ENCODE measurements at regions not wholly inside any gene's neighbourhood (a gene's known extent, or its start where the extent isn't known, plus 50 kb on each side); places are given as distances from the start of the nearest gene placed in this dataset.

GRCh38 chr4:53815281-53815680, 224.0 kb upstream of the LNX1 start (continued):
- TF ChIP-seq MLXIP (CRISPR knock-in tag; IDR thresholded peaks at IDR 0.05; ENCODE audit: borderline replicate concordance) (no peak), MED13 (CRISPR knock-in tag; IDR thresholded peaks at IDR 0.05) (no peak), ZNF746 (CRISPR knock-in tag; IDR thresholded peaks at IDR 0.05) (no peak), ZNF562 (CRISPR knock-in tag; IDR thresholded peaks at IDR 0.05; ENCODE audit: borderline replicate concordance) (no peak), ZNF331 (CRISPR knock-in tag; IDR thresholded peaks at IDR 0.05) (no peak), ZNF615 (CRISPR knock-in tag; IDR thresholded peaks at IDR 0.05; ENCODE audit: borderline replicate concordance) (no peak), MAFK (conservative IDR thresholded peaks at IDR 0.05 in 1 of 2, IDR thresholded peaks at IDR 0.05 in 1 of 2; ENCODE audit: low read length in 2 of 2) (no peak)

GRCh38 chr4:53813998-53814397, 222.7 kb upstream of the LNX1 start:
- no peaks in the 10 kb centered on the region for H3K4me1 ChIP-seq (ENCODE audit: insufficient read depth, low read length)
- no peak for TF ChIP-seq CSRNP1 (CRISPR knock-in tag; IDR thresholded peaks at IDR 0.05)
- TF ChIP-seq THAP11 (CRISPR knock-in tag; IDR thresholded peaks at IDR 0.05), result no peak
- no peak for TF ChIP-seq ZNF644 (CRISPR knock-in tag; IDR thresholded peaks at IDR 0.05; ENCODE audit: low read depth)
- TF ChIP-seq ZNF282 (IDR thresholded peaks at IDR 0.05; ENCODE audit: partially characterized antibody), result no peak
- TF ChIP-seq HCFC1 (IDR thresholded peaks at IDR 0.05; ENCODE audit: low read depth, low read length), result no peak
- no peak for TF ChIP-seq IKZF4 (CRISPR knock-in tag; IDR thresholded peaks at IDR 0.05; ENCODE audit: borderline replicate concordance, low read depth, not compliant biosample characterization)
- no peak for TF ChIP-seq PAF1 (CRISPR knock-in tag; IDR thresholded peaks at IDR 0.05)
- ATAC-seq, result no peak
- POLR2A ChIA-PET, result no interaction called here
- no peak overlapping the region for H3K27ac ChIP-seq (ENCODE audit: extremely low read length, insufficient read depth, low read length)
- no peak overlapping the region for H3K4me2 ChIP-seq (ENCODE audit: low read depth, low read length)
- H3K27me3 ChIP-seq (ENCODE audit: control insufficient read depth in 1 of 2, insufficient read depth in 2 of 2, low read length in 2 of 2), result no peaks in the 10 kb centered on the region
- no peak overlapping the region for H3K4me3 ChIP-seq (replicated peaks in 1 of 3; ENCODE audit: insufficient read depth in 1 of 3, low read depth in 2 of 3, low read length in 3 of 3)
- FAIRE-seq, result no peak
- CTCF ChIA-PET (ENCODE audit: low intra/inter-chr PET ratio, low total read pairs), result no interaction called here
- no peaks in the 10 kb centered on the region for H3K9me3 ChIP-seq (ENCODE audit: low read length)
- H4K20me1 ChIP-seq (ENCODE audit: insufficient read depth, low read length), result no peaks in the 10 kb centered on the region
- 31% methylated on average over 4 of the region's 4 CpGs for WGBS (ENCODE audit: low lambda C conversion rate)
- no peaks in the 10 kb centered on the region for H3K79me2 ChIP-seq (ENCODE audit: insufficient read depth, low read length)
- no peak overlapping the region for H2AFZ ChIP-seq (ENCODE audit: low read length)
- H3K9ac ChIP-seq (ENCODE audit: insufficient read depth, low read depth, low read length), result no peak overlapping the region
- no TSS peak for BruUV-seq (replicated peaks)
- DNase-seq (ENCODE audit: low spot score), result no peak
- intact Hi-C loops (cut with micrococcal nuclease; ENCODE audit: unreplicated experiment) (no loop called here), in situ Hi-C loops (cut with HindIII; ENCODE audit: extremely low pct_ligation_motif_present, low pct_unique_long_range_greater_than_20kb) (loop anchor here (25.0 kb wide), 1 partner anchor 802 kb away; no protein-coding TSS in a partner anchor)
- no peaks in the 10 kb centered on the region for H3K36me3 ChIP-seq (replicated peaks in 1 of 2; ENCODE audit: control insufficient read depth in 1 of 2, insufficient read depth in 2 of 2, low read length in 2 of 2)
